Nephron (organoid): ENCODE measurements at regions not wholly inside any gene's neighbourhood (a gene's known extent, or its start where the extent isn't known, plus 50 kb on each side); places are given as distances from the start of the nearest gene placed in this dataset.

ENCODE experiments used
- H3K27ac Mint-ChIP-seq, 3 experiments: 2 replicates each; pipeline ENCODE4 v1.8.0; 2020; ENCODE audit warnings: mixed read lengths in 3 of 3, mild to moderate bottlenecking in 2 of 3, moderate library complexity in 1 of 3
- H3K27me3 Mint-ChIP-seq: 2 replicates; pipeline ENCODE4 v1.8.0; 2021; ENCODE audit warnings: low read depth, mild to moderate bottlenecking, moderate library complexity, mixed read lengths
- H3K36me3 Mint-ChIP-seq: 2 replicates; pipeline ENCODE4 v1.8.0; 2020; ENCODE audit warnings: low read depth, mixed read lengths
- H3K4me1 Mint-ChIP-seq: 2 replicates; pipeline ENCODE4 v1.8.0; 2020; ENCODE audit warnings: mixed read lengths
- H3K4me3 Mint-ChIP-seq, 3 experiments: 2 replicates each; pipeline ENCODE4 v1.8.0; 2020; ENCODE audit warnings: mild to moderate bottlenecking in 3 of 3, mixed read lengths in 3 of 3, moderate library complexity in 2 of 3
- H3K9me3 Mint-ChIP-seq: 2 replicates; pipeline ENCODE4 v1.8.0; 2020; ENCODE audit warnings: mixed read lengths
- CTCF ChIP-seq, 3 experiments: fragments of 200-600 bp; sonication (generic); IDR thresholded peaks; one replicate each; pipeline ENCODE4 v1.5.0; 2021; ENCODE audit warnings: antibody characterized with exemption in 3 of 3; ENCODE audit not compliant: unreplicated experiment in 3 of 3

GRCh38 chr1:66452162-66452561 is 81.8 kb upstream of the SGIP1 start:
- Mint-ChIP-seq H3K4me1 (no peaks in the 10 kb centered on the region), H3K36me3 (no peaks in the 10 kb centered on the region), H3K27ac (no peak overlapping the region), H3K4me3 (no peak overlapping the region), H3K9me3 (no peaks in the 10 kb centered on the region), H3K27me3 (no peaks in the 10 kb centered on the region)
- TF ChIP-seq CTCF (IDR thresholded peaks at IDR 0.05; ENCODE audit: unreplicated experiment in 3 of 3) = no peak

DNA sequence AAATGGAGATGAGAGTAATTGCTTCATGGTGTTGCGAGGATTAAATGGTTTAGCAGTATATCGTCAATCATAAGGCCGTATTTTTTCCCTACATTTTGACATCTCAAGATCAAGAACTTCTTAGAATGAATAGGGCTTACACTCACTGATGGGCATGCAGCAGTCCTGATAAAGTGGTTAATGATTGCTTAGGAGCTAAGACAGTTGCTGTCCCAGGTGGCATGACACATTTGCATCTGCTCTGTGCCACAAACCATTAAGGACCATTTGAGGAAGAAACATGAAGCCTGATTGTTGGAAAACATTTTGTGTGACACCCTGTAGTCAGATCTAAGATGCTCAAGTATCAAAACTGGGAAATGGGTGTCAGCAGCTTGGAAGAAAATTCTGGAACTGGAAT is 81.0 kb upstream of the SGIP1 start:
- Mint-ChIP-seq H3K9me3 (peaks cover 2% of the 10 kb centered on the region), H3K27ac (no peak overlapping the region), H3K27me3 (no peaks in the 10 kb centered on the region), H3K4me1 (no peaks in the 10 kb centered on the region), H3K4me3 (no peak overlapping the region), H3K36me3 (no peaks in the 10 kb centered on the region)
- no peak for TF ChIP-seq CTCF (IDR thresholded peaks at IDR 0.05; ENCODE audit: unreplicated experiment in 3 of 3)

DNA sequence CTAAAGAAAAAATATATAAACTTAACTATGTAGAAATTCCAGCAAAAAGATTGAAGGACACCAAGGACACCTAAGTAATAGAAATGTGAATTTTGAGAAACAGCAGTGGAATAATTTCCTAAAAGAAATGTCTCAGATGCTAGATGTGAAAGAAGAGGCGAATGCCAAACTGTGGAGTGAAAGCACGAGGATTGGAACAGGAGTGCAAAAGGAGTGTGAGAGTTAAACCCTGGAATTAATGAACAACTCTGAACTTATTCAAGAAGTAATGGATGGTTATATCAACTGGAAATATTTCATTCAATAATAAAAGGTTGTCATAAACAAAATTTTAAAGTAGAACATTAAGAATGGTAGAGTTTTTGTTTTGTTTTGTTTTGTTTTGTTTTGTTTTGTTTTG is 78.5 kb upstream of the SGIP1 start:
- no peak for TF ChIP-seq CTCF (IDR thresholded peaks at IDR 0.05; ENCODE audit: unreplicated experiment in 3 of 3)
- H3K27me3 Mint-ChIP-seq = no peaks in the 10 kb centered on the region
- no peaks in the 10 kb centered on the region for H3K4me1 Mint-ChIP-seq
- peaks cover 9% of the 10 kb centered on the region for H3K9me3 Mint-ChIP-seq
- H3K27ac Mint-ChIP-seq = no peak overlapping the region
- H3K36me3 Mint-ChIP-seq = no peaks in the 10 kb centered on the region
- H3K4me3 Mint-ChIP-seq = no peak overlapping the region

DNA sequence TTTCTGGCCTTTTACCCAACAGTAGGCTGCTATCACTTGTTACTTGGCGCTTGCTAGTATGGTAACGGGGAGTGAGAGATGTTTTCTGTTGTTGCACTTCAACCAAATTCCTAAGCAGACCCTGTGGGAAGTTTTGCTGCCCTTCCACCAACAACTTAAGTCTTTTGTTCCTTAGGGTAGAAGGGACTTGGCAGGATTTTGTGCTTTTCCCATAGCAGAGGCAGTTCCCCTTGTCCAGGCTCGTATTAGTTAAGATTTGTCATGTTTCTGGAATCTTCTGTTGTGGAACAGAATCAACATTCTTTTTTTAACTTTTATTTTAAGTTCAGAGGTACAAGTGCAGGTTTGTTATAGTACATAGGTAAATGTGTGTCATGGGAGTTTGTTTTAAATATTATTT is 73.2 kb upstream of the SGIP1 start:
- H3K27ac Mint-ChIP-seq = no peak overlapping the region
- TF ChIP-seq CTCF (IDR thresholded peaks at IDR 0.05; ENCODE audit: unreplicated experiment in 3 of 3) = no peak
- no peaks in the 10 kb centered on the region for H3K36me3 Mint-ChIP-seq
- H3K4me1 Mint-ChIP-seq = no peaks in the 10 kb centered on the region
- H3K27me3 Mint-ChIP-seq = no peaks in the 10 kb centered on the region
- no peak overlapping the region for H3K4me3 Mint-ChIP-seq
- H3K9me3 Mint-ChIP-seq = peaks cover 30% of the 10 kb centered on the region

DNA sequence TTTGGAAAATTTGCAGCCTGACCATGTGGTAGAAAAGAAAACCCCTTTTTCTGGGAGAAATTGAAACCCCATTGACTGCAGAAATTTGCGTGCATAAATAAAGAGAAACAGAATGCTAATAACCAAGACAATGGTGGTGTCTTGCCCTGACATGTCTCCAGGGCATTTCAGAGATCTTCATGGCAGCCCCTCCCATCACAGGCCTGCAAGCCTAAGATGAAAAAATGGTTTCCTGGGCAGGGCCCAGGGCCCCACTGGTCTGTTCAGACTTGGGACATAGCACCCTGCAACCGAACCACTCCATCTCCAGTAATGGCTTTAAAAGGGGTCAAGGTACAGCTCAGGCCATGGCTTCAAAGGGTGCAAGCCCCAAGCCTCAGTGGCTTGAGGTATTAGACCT is 71.6 kb upstream of the SGIP1 start:
- Mint-ChIP-seq H3K9me3 (peaks cover 30% of the 10 kb centered on the region), H3K27me3 (no peaks in the 10 kb centered on the region), H3K4me3 (no peak overlapping the region), H3K27ac (no peak overlapping the region), H3K36me3 (no peaks in the 10 kb centered on the region), H3K4me1 (no peaks in the 10 kb centered on the region)
- no peak for TF ChIP-seq CTCF (IDR thresholded peaks at IDR 0.05; ENCODE audit: unreplicated experiment in 3 of 3)

- Mint-ChIP-seq H3K36me3 (no peaks in the 10 kb centered on the region), H3K27me3 (no peaks in the 10 kb centered on the region), H3K27ac (no peak overlapping the region), H3K4me3 (no peak overlapping the region), H3K9me3 (peaks cover 28% of the 10 kb centered on the region), H3K4me1 (no peaks in the 10 kb centered on the region)
- TF ChIP-seq CTCF (IDR thresholded peaks at IDR 0.05; ENCODE audit: unreplicated experiment in 3 of 3) = no peak
Measured at GRCh38 chr1:66464351-66464750, 69.6 kb upstream of the SGIP1 start.
